H9 (cell line): ENCODE measurements at regions not wholly inside any gene's neighbourhood (a gene's known extent, or its start where the extent isn't known, plus 50 kb on each side); places are given as distances from the start of the nearest gene placed in this dataset.

ENCODE experiments used
- DNase-seq: peaks from one replicate; pipeline ENCODE4 v3.0.0-alpha.2; 2017
- H2AFZ ChIP-seq: one replicate; pipeline ENCODE4 v1.6.1; 2013; ENCODE audit warnings: mild to moderate bottlenecking, low read length, control low read depth, moderate library complexity
- H2AK5ac ChIP-seq: 2 replicates; pipeline ENCODE4 v1.6.1; 2013; ENCODE audit warnings: low read length, control low read depth, mixed read lengths; ENCODE audit not compliant: insufficient read length
- H2BK120ac ChIP-seq: one replicate; pipeline ENCODE4 v1.6.1; 2013; ENCODE audit warnings: low read depth, mild to moderate bottlenecking, low read length, control low read depth, inconsistent platforms; ENCODE audit not compliant: poor library complexity, severe bottlenecking
- H2BK12ac ChIP-seq: 2 replicates; pipeline ENCODE4 v1.6.1; 2013; ENCODE audit warnings: low read length, control low read depth, mixed read lengths, low read depth; ENCODE audit not compliant: insufficient read length
- H2BK15ac ChIP-seq: 2 replicates; pipeline ENCODE4 v1.6.1; 2013; ENCODE audit warnings: low read depth, low read length, control low read depth
- H2BK20ac ChIP-seq: one replicate; pipeline ENCODE4 v1.6.1; 2013; ENCODE audit warnings: low read depth, mild to moderate bottlenecking, low read length, control low read depth, inconsistent platforms; ENCODE audit not compliant: poor library complexity, severe bottlenecking
- H2BK5ac ChIP-seq: 2 replicates; pipeline ENCODE4 v1.6.1; 2013; ENCODE audit warnings: low read length, control low read depth, mixed read lengths; ENCODE audit not compliant: insufficient read length
- H3K14ac ChIP-seq: 2 replicates; pipeline ENCODE4 v1.6.1; 2013; ENCODE audit warnings: low read length, control low read depth; ENCODE audit not compliant: insufficient read depth
- H3K18ac ChIP-seq: 2 replicates; pipeline ENCODE4 v1.6.1; 2013; ENCODE audit warnings: low read depth, mild to moderate bottlenecking, mixed read lengths, low read length, control low read depth; ENCODE audit not compliant: insufficient read length
- H3K23ac ChIP-seq: 2 replicates; pipeline ENCODE4 v1.6.1; 2013; ENCODE audit warnings: low read length, control low read depth, mixed read lengths, low read depth; ENCODE audit not compliant: insufficient read length
- H3K23me2 ChIP-seq: 2 replicates; pipeline ENCODE4 v1.6.1; 2013; ENCODE audit warnings: low read depth, mild to moderate bottlenecking, mixed read lengths, low read length, control low read depth; ENCODE audit not compliant: insufficient read length, poor library complexity, severe bottlenecking
- H3K27ac ChIP-seq: 2 replicates; pipeline ENCODE4 v1.5.1; 2013; ENCODE audit warnings: low read length, control low read depth, mixed read lengths, low read depth; ENCODE audit not compliant: insufficient read length
- H3K27me3 ChIP-seq: 2 replicates; pipeline ENCODE4 v1.6.1; 2013; ENCODE audit warnings: low read length, control low read depth, inconsistent platforms; ENCODE audit not compliant: insufficient read depth
- H3K4ac ChIP-seq: 2 replicates; pipeline ENCODE4 v1.6.1; 2013; ENCODE audit warnings: low read depth, mild to moderate bottlenecking, control low read depth, inconsistent platforms, low read length, moderate library complexity
- H3K4me1 ChIP-seq: 2 replicates; pipeline ENCODE4 v1.6.1; 2013; ENCODE audit warnings: low read length, control low read depth, inconsistent platforms; ENCODE audit not compliant: insufficient read depth
- H3K4me2 ChIP-seq: 2 replicates; pipeline ENCODE4 v1.6.1; 2013; ENCODE audit warnings: low read length, control low read depth, mixed read lengths; ENCODE audit not compliant: insufficient read length, insufficient read depth
- H3K56ac ChIP-seq: 2 replicates; pipeline ENCODE4 v1.6.1; 2013; ENCODE audit warnings: low read depth, mild to moderate bottlenecking, mixed read lengths, low read length, control low read depth; ENCODE audit not compliant: insufficient read length
- H3K79me1 ChIP-seq: 2 replicates; pipeline ENCODE4 v1.6.1; 2013; ENCODE audit warnings: low read depth, mild to moderate bottlenecking, moderate library complexity, low read length, control low read depth, inconsistent platforms; ENCODE audit not compliant: insufficient read depth, poor library complexity, severe bottlenecking
- H3K79me2 ChIP-seq: 2 replicates; pipeline ENCODE4 v1.6.1; 2013; ENCODE audit warnings: low read length, control low read depth, inconsistent platforms; ENCODE audit not compliant: insufficient read depth
- H3K9ac ChIP-seq: 2 replicates; pipeline ENCODE4 v1.6.1; 2013; ENCODE audit warnings: low read length, control low read depth, mixed read lengths; ENCODE audit not compliant: insufficient read length; ENCODE audit errors: extremely low read depth
- H3K9me3 ChIP-seq: one replicate; pipeline ENCODE4 v1.6.1; 2013; ENCODE audit warnings: low read depth, low read length, inconsistent platforms; ENCODE audit not compliant: control insufficient read depth
- H3T11ph ChIP-seq: one replicate; pipeline ENCODE4 v1.6.1; 2013; ENCODE audit warnings: mild to moderate bottlenecking, low read length, control low read depth, inconsistent platforms
- H4K20me1 ChIP-seq: one replicate; pipeline ENCODE4 v1.6.1; 2013; ENCODE audit not compliant: control insufficient read depth, insufficient read length, insufficient read depth
- H4K5ac ChIP-seq: 2 replicates; pipeline ENCODE4 v1.6.1; 2013; ENCODE audit warnings: low read depth, mild to moderate bottlenecking, mixed read lengths, low read length, control low read depth; ENCODE audit not compliant: insufficient read length
- H4K8ac ChIP-seq: replicated peaks from 2 replicates; pipeline ENCODE4 v1.6.1; 2013; ENCODE audit warnings: low read length, control low read depth, mixed read lengths, low read depth; ENCODE audit not compliant: insufficient read length
- H4K91ac ChIP-seq: 2 replicates; pipeline ENCODE4 v1.6.1; 2013; ENCODE audit warnings: low read depth, mild to moderate bottlenecking, moderate library complexity, mixed read lengths, low read length, control low read depth; ENCODE audit not compliant: insufficient read length
- H3K27ac Mint-ChIP-seq, 3 experiments: 2 replicates in 2 of 3; 3 replicates in 1 of 3; pipeline ENCODE4 v1.8.0; 2020 to 2021; ENCODE audit warnings: mixed read lengths in 3 of 3, mild to moderate bottlenecking in 1 of 3, moderate library complexity in 1 of 3
- H3K27me3 Mint-ChIP-seq: 2 replicates; pipeline ENCODE4 v1.8.0; 2021; ENCODE audit warnings: low read depth, mild to moderate bottlenecking, moderate library complexity, mixed read lengths
- H3K36me3 Mint-ChIP-seq, 3 experiments: 2 replicates in 2 of 3; 3 replicates in 1 of 3; pipeline ENCODE4 v1.8.0; 2020 to 2021; ENCODE audit warnings: low read depth in 3 of 3, mixed read lengths in 3 of 3; ENCODE audit not compliant: insufficient read depth in 1 of 3
- H3K4me1 Mint-ChIP-seq, 2 experiments: 2 replicates each; pipeline ENCODE4 v1.8.0; 2020; ENCODE audit warnings: mixed read lengths in 2 of 2
- H3K4me3 Mint-ChIP-seq, 2 experiments: 2 replicates in 1 of 2; 3 replicates in 1 of 2; pipeline ENCODE4 v1.8.0; 2020 to 2021; ENCODE audit warnings: mild to moderate bottlenecking in 2 of 2, mixed read lengths in 2 of 2, moderate library complexity in 1 of 2
- H3K9me3 Mint-ChIP-seq, 2 experiments: 2 replicates in 1 of 2; 3 replicates in 1 of 2; pipeline ENCODE4 v1.8.0; 2020; ENCODE audit warnings: mild to moderate bottlenecking in 2 of 2, mixed read lengths in 2 of 2, moderate library complexity in 1 of 2
- WGBS: extraction: QIAGEN DNeasy Blood & Tissue Kit; methylation state at CpG from one replicate; pipeline ENCODE4 v1.1.7; 2013; ENCODE audit warnings: missing lambda C conversion rate, low lambda C conversion rate, mixed read lengths; ENCODE audit not compliant: insufficient read length; ENCODE audit errors: extremely low coverage; 5-methylcytosine and 5-hydroxymethylcytosine counted together
- TF ChIP-seq, protein P1 (sequence below): fragments of 200-600 bp; sonication (generic); conservative IDR thresholded peaks from 3 replicates; pipeline ENCODE4 v1.8.0; 2021; ENCODE audit warnings: antibody characterized with exemption, mild to moderate bottlenecking

- Histone ChIP-seq H3K27me3 (no peaks in the 10 kb centered on the region), H2AFZ (no peak overlapping the region), H2BK15ac (no peak overlapping the region), H3K14ac (no peak overlapping the region), H3K56ac (no peak overlapping the region), H3K23me2 (no peaks in the 10 kb centered on the region), H3K4ac (no peak overlapping the region), H3T11ph (no peak overlapping the region), H3K4me1 (no peaks in the 10 kb centered on the region), H4K8ac (no peak overlapping the region), H3K4me2 (no peak overlapping the region), H4K91ac (no peak overlapping the region), H3K23ac (no peak overlapping the region), H4K20me1 (no peaks in the 10 kb centered on the region), H2BK12ac (no peak overlapping the region), H4K5ac (no peak overlapping the region), H2AK5ac (no peak overlapping the region), H3K27ac (no peak overlapping the region), H2BK120ac (no peak overlapping the region), H2BK5ac (no peak overlapping the region), H3K9ac (no peak overlapping the region), H3K9me3 (peaks cover 25% of the 10 kb centered on the region), H3K18ac (no peak overlapping the region), H3K79me2 (no peaks in the 10 kb centered on the region), H2BK20ac (no peak overlapping the region), H3K79me1 (no peaks in the 10 kb centered on the region)
- Mint-ChIP-seq H3K4me3 (no peak overlapping the region), H3K27ac (no peak overlapping the region), H3K4me1 (peaks cover 4 to 8% of the 10 kb centered on the region in 2 experiments; a peak in 3 of 4 replicates), H3K9me3 (peaks cover 24 to 25% of the 10 kb centered on the region in 2 experiments), H3K27me3 (peaks cover 23% of the 10 kb centered on the region), H3K36me3 (peaks cover 16 to 21% (median 21%) of the 10 kb centered on the region in 3 experiments)
- TF ChIP-seq, protein P1, sequence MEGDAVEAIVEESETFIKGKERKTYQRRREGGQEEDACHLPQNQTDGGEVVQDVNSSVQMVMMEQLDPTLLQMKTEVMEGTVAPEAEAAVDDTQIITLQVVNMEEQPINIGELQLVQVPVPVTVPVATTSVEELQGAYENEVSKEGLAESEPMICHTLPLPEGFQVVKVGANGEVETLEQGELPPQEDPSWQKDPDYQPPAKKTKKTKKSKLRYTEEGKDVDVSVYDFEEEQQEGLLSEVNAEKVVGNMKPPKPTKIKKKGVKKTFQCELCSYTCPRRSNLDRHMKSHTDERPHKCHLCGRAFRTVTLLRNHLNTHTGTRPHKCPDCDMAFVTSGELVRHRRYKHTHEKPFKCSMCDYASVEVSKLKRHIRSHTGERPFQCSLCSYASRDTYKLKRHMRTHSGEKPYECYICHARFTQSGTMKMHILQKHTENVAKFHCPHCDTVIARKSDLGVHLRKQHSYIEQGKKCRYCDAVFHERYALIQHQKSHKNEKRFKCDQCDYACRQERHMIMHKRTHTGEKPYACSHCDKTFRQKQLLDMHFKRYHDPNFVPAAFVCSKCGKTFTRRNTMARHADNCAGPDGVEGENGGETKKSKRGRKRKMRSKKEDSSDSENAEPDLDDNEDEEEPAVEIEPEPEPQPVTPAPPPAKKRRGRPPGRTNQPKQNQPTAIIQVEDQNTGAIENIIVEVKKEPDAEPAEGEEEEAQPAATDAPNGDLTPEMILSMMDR: no peak
- no peak for DNase-seq
- no CpG with 5 or more reads among the region's 7 CpGs for WGBS
Measured at GRCh38 chr4:4729206-4729605, 130.3 kb upstream of the MSX1 start.
